ENCODE measurements at regions not wholly inside any gene's neighbourhood (a gene's known extent, or its start where the extent isn't known, plus 50 kb on each side); places are given as distances from the start of the nearest gene placed in this dataset.

GRCh38 chr18:41113885-41114482 is 841.0 kb upstream of the PIK3C3 start:
- TF ChIP-seq JUND (IDR thresholded peaks at IDR 0.05; ENCODE audit: low read depth): no peak
- no peak for DNase-seq (ENCODE audit: low read depth in 1 of 2, low spot score in 1 of 2)
- in situ Hi-C loops (cut with HindIII; ENCODE audit: low pct_unique_long_range_greater_than_20kb, low sequenced_read_pairs): no loop called here

GRCh38 chr18:41099451-41099850 is 855.6 kb upstream of the PIK3C3 start:
- in situ Hi-C loops (cut with HindIII; ENCODE audit: low pct_unique_long_range_greater_than_20kb, low sequenced_read_pairs): no loop called here
- no peak for TF ChIP-seq JUND (IDR thresholded peaks at IDR 0.05; ENCODE audit: low read depth)
- no peak for DNase-seq (ENCODE audit: low read depth in 1 of 2, low spot score in 1 of 2)

GRCh38 chr18:41096504-41096903 is 858.5 kb upstream of the PIK3C3 start:
- in situ Hi-C loops (cut with HindIII; ENCODE audit: low pct_unique_long_range_greater_than_20kb, low sequenced_read_pairs): no loop called here
- no peak for TF ChIP-seq JUND (IDR thresholded peaks at IDR 0.05; ENCODE audit: low read depth)
- DNase-seq (ENCODE audit: low read depth in 1 of 2, low spot score in 1 of 2): peak in 1 of 2 experiments; percentile 1

- no peak for TF ChIP-seq JUND (IDR thresholded peaks at IDR 0.05; ENCODE audit: low read depth)
- in situ Hi-C loops (cut with HindIII; ENCODE audit: low pct_unique_long_range_greater_than_20kb, low sequenced_read_pairs): no loop called here
- DNase-seq (ENCODE audit: low read depth in 1 of 2, low spot score in 1 of 2): no peak
Observed at GRCh38 chr18:41077076-41077475, 878.0 kb upstream of the PIK3C3 start.

GRCh38 chr18:41075212-41075611 is 879.8 kb upstream of the PIK3C3 start:
- no peak for TF ChIP-seq JUND (IDR thresholded peaks at IDR 0.05; ENCODE audit: low read depth)
- in situ Hi-C loops (cut with HindIII; ENCODE audit: low pct_unique_long_range_greater_than_20kb, low sequenced_read_pairs): no loop called here
- no peak for DNase-seq (ENCODE audit: low read depth in 1 of 2, low spot score in 1 of 2)

- no peak for DNase-seq (ENCODE audit: low read depth in 1 of 2, low spot score in 1 of 2)
- in situ Hi-C loops (cut with HindIII; ENCODE audit: low pct_unique_long_range_greater_than_20kb, low sequenced_read_pairs): no loop called here
Observed at GRCh38 chr18:41073372-41073954, 881.6 kb upstream of the PIK3C3 start.

GRCh38 chr18:41072946-41073345 is 882.1 kb upstream of the PIK3C3 start:
- in situ Hi-C loops (cut with HindIII; ENCODE audit: low pct_unique_long_range_greater_than_20kb, low sequenced_read_pairs): no loop called here
- DNase-seq (ENCODE audit: low read depth in 1 of 2, low spot score in 1 of 2): no peak
- no peak for TF ChIP-seq JUND (IDR thresholded peaks at IDR 0.05; ENCODE audit: low read depth)

More at GRCh38 chr18:41073372-41073954, 881.6 kb upstream of the PIK3C3 start:
- no peak for TF ChIP-seq JUND (IDR thresholded peaks at IDR 0.05; ENCODE audit: low read depth)

GRCh38 chr18:41071826-41072225 is 883.2 kb upstream of the PIK3C3 start:
- DNase-seq (ENCODE audit: low read depth in 1 of 2, low spot score in 1 of 2): no peak
- TF ChIP-seq JUND (IDR thresholded peaks at IDR 0.05; ENCODE audit: low read depth): no peak
- in situ Hi-C loops (cut with HindIII; ENCODE audit: low pct_unique_long_range_greater_than_20kb, low sequenced_read_pairs): no loop called here

GRCh38 chr18:41069167-41069566 is 885.9 kb upstream of the PIK3C3 start:
- TF ChIP-seq JUND (IDR thresholded peaks at IDR 0.05; ENCODE audit: low read depth): no peak
- in situ Hi-C loops (cut with HindIII; ENCODE audit: low pct_unique_long_range_greater_than_20kb, low sequenced_read_pairs): no loop called here
- DNase-seq (ENCODE audit: low read depth in 1 of 2, low spot score in 1 of 2): no peak

GRCh38 chr18:41064916-41065315 is 890.1 kb upstream of the PIK3C3 start:
- in situ Hi-C loops (cut with HindIII; ENCODE audit: low pct_unique_long_range_greater_than_20kb, low sequenced_read_pairs): no loop called here
- DNase-seq (ENCODE audit: low read depth in 1 of 2, low spot score in 1 of 2): no peak
- no peak for TF ChIP-seq JUND (IDR thresholded peaks at IDR 0.05; ENCODE audit: low read depth)

GRCh38 chr18:41060967-41061366 is 894.1 kb upstream of the PIK3C3 start:
- DNase-seq (ENCODE audit: low read depth in 1 of 2, low spot score in 1 of 2): no peak
- TF ChIP-seq JUND (IDR thresholded peaks at IDR 0.05; ENCODE audit: low read depth): no peak
- in situ Hi-C loops (cut with HindIII; ENCODE audit: low pct_unique_long_range_greater_than_20kb, low sequenced_read_pairs): no loop called here

GRCh38 chr18:41059126-41059415 is 896.0 kb upstream of the PIK3C3 start:
- no peak for DNase-seq (ENCODE audit: low read depth in 1 of 2, low spot score in 1 of 2)
- in situ Hi-C loops (cut with HindIII; ENCODE audit: low pct_unique_long_range_greater_than_20kb, low sequenced_read_pairs): no loop called here
- TF ChIP-seq JUND (IDR thresholded peaks at IDR 0.05; ENCODE audit: low read depth): no peak

GRCh38 chr18:41058351-41059125 is 896.5 kb upstream of the PIK3C3 start:
- DNase-seq (ENCODE audit: low read depth in 1 of 2, low spot score in 1 of 2): no peak
- TF ChIP-seq JUND (IDR thresholded peaks at IDR 0.05; ENCODE audit: low read depth): no peak
- in situ Hi-C loops (cut with HindIII; ENCODE audit: low pct_unique_long_range_greater_than_20kb, low sequenced_read_pairs): no loop called here

All from T47D (cell line).